Mucosa of stomach (tissue), 1 donor: ENCODE measurements at regions not wholly inside any gene's neighbourhood (a gene's known extent, or its start where the extent isn't known, plus 50 kb on each side); places are given as distances from the start of the nearest gene placed in this dataset.

Experiments
- H3K27me3 ChIP-seq: one replicate; pipeline ENCODE4 v1.7.0; 2013; ENCODE audit warnings: mild to moderate bottlenecking, low read length; ENCODE audit not compliant: control insufficient read depth, insufficient read depth
- H3K36me3 ChIP-seq: one replicate; pipeline ENCODE4 v1.7.0; 2013; ENCODE audit warnings: low read length; ENCODE audit not compliant: control insufficient read depth, insufficient read depth
- H3K4me1 ChIP-seq: one replicate; pipeline ENCODE4 v1.7.0; 2013; ENCODE audit warnings: mild to moderate bottlenecking, low read length; ENCODE audit not compliant: control insufficient read depth, insufficient read depth
- H3K4me3 ChIP-seq: one replicate; pipeline ENCODE4 v1.7.0; 2013; ENCODE audit warnings: low read length
- H3K9ac ChIP-seq: one replicate; pipeline ENCODE4 v1.7.0; 2013; ENCODE audit warnings: mild to moderate bottlenecking, low read length, moderate library complexity
- H3K9me3 ChIP-seq: one replicate; pipeline ENCODE4 v1.7.0; 2013; ENCODE audit warnings: mild to moderate bottlenecking, low read length, moderate library complexity; ENCODE audit not compliant: control insufficient read depth
- donor health status: Pancreatic carcinoma.

- H3K4me3 ChIP-seq: no peak overlapping the region
- no peaks in the 10 kb centered on the region for H3K36me3 ChIP-seq
- no peaks in the 10 kb centered on the region for H3K27me3 ChIP-seq
- no peaks in the 10 kb centered on the region for H3K4me1 ChIP-seq
- no peak overlapping the region for H3K9ac ChIP-seq
- H3K9me3 ChIP-seq: no peaks in the 10 kb centered on the region
Observed at GRCh38 chr22:27046603-27047002, 389.2 kb downstream of the MIAT start.

- no peak overlapping the region for H3K9ac ChIP-seq
- no peaks in the 10 kb centered on the region for H3K36me3 ChIP-seq
- H3K9me3 ChIP-seq: no peaks in the 10 kb centered on the region
- H3K27me3 ChIP-seq: no peaks in the 10 kb centered on the region
- no peak overlapping the region for H3K4me3 ChIP-seq
- H3K4me1 ChIP-seq: peaks cover 2% of the 10 kb centered on the region
Observed at GRCh38 chr22:27050771-27051170, 393.4 kb downstream of the MIAT start.

- Histone ChIP-seq H3K4me1 (peaks cover 8% of the 10 kb centered on the region), H3K36me3 (no peaks in the 10 kb centered on the region), H3K9ac (no peak overlapping the region), H3K4me3 (no peak overlapping the region), H3K27me3 (no peaks in the 10 kb centered on the region), H3K9me3 (no peaks in the 10 kb centered on the region)
Observed at GRCh38 chr22:27051407-27051806, 394.0 kb downstream of the MIAT start.

- Histone ChIP-seq H3K9me3 (no peaks in the 10 kb centered on the region), H3K36me3 (no peaks in the 10 kb centered on the region), H3K4me1 (peaks cover 25% of the 10 kb centered on the region), H3K4me3 (no peak overlapping the region), H3K27me3 (no peaks in the 10 kb centered on the region), H3K9ac (no peak overlapping the region)
Observed at GRCh38 chr22:27057717-27058116, 400.3 kb downstream of the MIAT start.

- Histone ChIP-seq H3K9me3 (no peaks in the 10 kb centered on the region), H3K9ac (no peak overlapping the region), H3K4me3 (no peak overlapping the region), H3K36me3 (no peaks in the 10 kb centered on the region), H3K27me3 (no peaks in the 10 kb centered on the region), H3K4me1 (peaks cover 25% of the 10 kb centered on the region)
Observed at GRCh38 chr22:27060190-27060589, 402.8 kb downstream of the MIAT start.

- no peaks in the 10 kb centered on the region for H3K36me3 ChIP-seq
- H3K9ac ChIP-seq: no peak overlapping the region
- H3K27me3 ChIP-seq: no peaks in the 10 kb centered on the region
- no peaks in the 10 kb centered on the region for H3K9me3 ChIP-seq
- H3K4me3 ChIP-seq: no peak overlapping the region
- H3K4me1 ChIP-seq: peaks cover 3% of the 10 kb centered on the region
Observed at GRCh38 chr22:27062910-27063309, 405.5 kb downstream of the MIAT start.

GRCh38 chr22:27063406-27063805, 406.0 kb downstream of the MIAT start:
- no peak overlapping the region for H3K4me3 ChIP-seq
- H3K9me3 ChIP-seq: no peaks in the 10 kb centered on the region
- no peaks in the 10 kb centered on the region for H3K27me3 ChIP-seq
- no peaks in the 10 kb centered on the region for H3K36me3 ChIP-seq
- H3K9ac ChIP-seq: no peak overlapping the region
- H3K4me1 ChIP-seq: no peaks in the 10 kb centered on the region

- Histone ChIP-seq H3K27me3 (no peaks in the 10 kb centered on the region), H3K9ac (no peak overlapping the region), H3K36me3 (no peaks in the 10 kb centered on the region)
Observed at GRCh38 chr22:27063841-27064240, 406.5 kb downstream of the MIAT start.

GRCh38 chr22:27064386-27064785, 407.0 kb downstream of the MIAT start:
- no peaks in the 10 kb centered on the region for H3K9me3 ChIP-seq
- H3K36me3 ChIP-seq: no peaks in the 10 kb centered on the region
- no peak overlapping the region for H3K4me3 ChIP-seq
- H3K4me1 ChIP-seq: no peaks in the 10 kb centered on the region
- H3K27me3 ChIP-seq: no peaks in the 10 kb centered on the region
- no peak overlapping the region for H3K9ac ChIP-seq

More at GRCh38 chr22:27063841-27064240, 406.5 kb downstream of the MIAT start:
- no peak overlapping the region for H3K4me3 ChIP-seq
- H3K4me1 ChIP-seq: no peaks in the 10 kb centered on the region
- H3K9me3 ChIP-seq: no peaks in the 10 kb centered on the region

- H3K9me3 ChIP-seq: no peaks in the 10 kb centered on the region
- no peaks in the 10 kb centered on the region for H3K4me1 ChIP-seq
- H3K36me3 ChIP-seq: no peaks in the 10 kb centered on the region
- no peaks in the 10 kb centered on the region for H3K27me3 ChIP-seq
- no peak overlapping the region for H3K4me3 ChIP-seq
- no peak overlapping the region for H3K9ac ChIP-seq
Observed at GRCh38 chr22:27065279-27065678, 407.9 kb downstream of the MIAT start.

- Histone ChIP-seq H3K27me3 (no peaks in the 10 kb centered on the region), H3K9me3 (no peaks in the 10 kb centered on the region), H3K9ac (no peak overlapping the region), H3K4me3 (no peak overlapping the region), H3K36me3 (no peaks in the 10 kb centered on the region), H3K4me1 (no peaks in the 10 kb centered on the region)
Observed at GRCh38 chr22:27066856-27067255, 409.5 kb downstream of the MIAT start.

- H3K9ac ChIP-seq: no peak overlapping the region
- no peaks in the 10 kb centered on the region for H3K9me3 ChIP-seq
- no peaks in the 10 kb centered on the region for H3K4me1 ChIP-seq
- H3K36me3 ChIP-seq: no peaks in the 10 kb centered on the region
- no peaks in the 10 kb centered on the region for H3K27me3 ChIP-seq
- no peak overlapping the region for H3K4me3 ChIP-seq
Observed at GRCh38 chr22:27068121-27068520, 410.7 kb downstream of the MIAT start.

- H3K4me3 ChIP-seq: no peak overlapping the region
- no peaks in the 10 kb centered on the region for H3K36me3 ChIP-seq
- no peaks in the 10 kb centered on the region for H3K9me3 ChIP-seq
- H3K9ac ChIP-seq: no peak overlapping the region
- H3K4me1 ChIP-seq: no peaks in the 10 kb centered on the region
- H3K27me3 ChIP-seq: peaks cover 3% of the 10 kb centered on the region
Observed at GRCh38 chr22:27070594-27070993, 413.2 kb downstream of the MIAT start.
